Epidermal melanocyte (primary cell): ENCODE measurements at regions not wholly inside any gene's neighbourhood (a gene's known extent, or its start where the extent isn't known, plus 50 kb on each side); places are given as distances from the start of the nearest gene placed in this dataset.
"Not testable (repeated sequence)": the region's sequence is repeated elsewhere in the genome, so short reads cannot be mapped to it uniquely, and the experiment has no call there.

Experiments
- DNase-seq: peaks from one replicate; pipeline ENCODE4 v3.0.0; 2011; ENCODE audit warnings: low spot score; ENCODE audit not compliant: insufficient read length

DNA sequence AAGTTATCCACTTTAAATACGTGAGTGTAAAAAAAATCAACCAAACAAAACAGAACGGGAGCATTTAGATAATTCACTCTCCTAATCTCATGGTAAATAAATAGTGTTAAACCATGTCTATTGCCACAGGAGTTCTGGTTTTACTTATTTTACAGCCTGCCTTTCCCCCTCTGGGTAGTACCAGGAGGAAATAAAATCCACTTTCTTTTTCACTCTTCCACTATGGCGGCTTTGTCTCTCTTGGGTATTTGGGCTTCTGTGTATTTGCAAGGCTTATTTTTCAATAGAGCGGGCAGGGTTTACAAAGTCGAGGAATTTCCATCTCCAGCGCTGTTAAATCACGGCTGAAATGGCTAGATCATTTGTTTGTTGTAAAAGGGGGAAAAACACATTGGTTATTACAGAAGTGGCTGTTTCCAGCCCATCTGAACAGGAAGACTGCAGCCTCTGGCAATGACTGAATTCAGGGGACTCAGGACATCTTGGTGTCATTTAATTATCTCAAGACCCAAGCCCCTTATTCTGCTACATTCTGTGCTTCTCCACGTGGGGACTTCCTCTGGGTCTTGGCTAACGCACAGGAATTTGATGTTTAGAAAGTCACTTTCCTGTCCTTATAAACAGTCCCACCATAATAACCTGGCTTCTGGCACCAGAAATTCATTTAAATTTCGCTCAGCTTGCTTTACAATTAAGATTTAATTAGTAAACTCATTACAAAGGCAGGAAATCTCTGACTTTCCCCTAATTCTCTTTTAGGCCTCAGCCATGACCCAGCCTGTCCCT is 323.9 kb downstream of the GATA3 start:
- DNase-seq, result no peak

GRCh38 chr10:8379906-8380832 is 325.7 kb downstream of the GATA3 start:
- DNase-seq, result no peak

DNA sequence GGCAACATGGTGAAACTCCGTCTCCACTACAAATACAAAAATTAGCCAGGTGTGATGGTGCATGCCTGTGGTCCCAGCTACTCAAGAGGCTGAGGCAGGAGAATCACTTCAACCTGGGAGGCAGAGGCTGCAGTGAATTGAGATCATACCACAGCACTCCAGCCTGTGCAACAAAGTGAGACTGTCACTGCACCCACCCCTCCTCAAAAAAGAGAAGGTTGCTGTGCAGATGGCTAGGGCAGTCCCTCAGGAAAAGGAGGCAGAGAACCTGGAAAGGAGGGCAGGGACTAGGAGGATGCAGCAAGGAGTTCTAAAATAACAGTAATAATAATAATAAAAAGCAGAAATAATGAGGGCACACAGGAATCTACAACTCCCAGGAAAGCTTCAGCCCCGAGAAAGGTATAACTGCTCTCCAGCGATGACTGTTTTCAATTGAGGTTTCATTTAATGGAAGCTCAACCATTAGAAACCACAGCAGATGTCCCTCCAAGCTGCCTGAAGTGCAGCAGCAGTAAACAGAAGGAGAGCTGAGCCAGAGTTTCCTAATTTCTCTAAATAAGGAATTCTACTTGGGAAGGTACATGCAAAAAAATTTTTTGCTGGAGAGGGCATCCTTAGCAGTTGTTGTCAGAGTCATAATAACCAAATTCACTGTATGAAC is 326.5 kb downstream of the GATA3 start:
- no peak for DNase-seq

DNA sequence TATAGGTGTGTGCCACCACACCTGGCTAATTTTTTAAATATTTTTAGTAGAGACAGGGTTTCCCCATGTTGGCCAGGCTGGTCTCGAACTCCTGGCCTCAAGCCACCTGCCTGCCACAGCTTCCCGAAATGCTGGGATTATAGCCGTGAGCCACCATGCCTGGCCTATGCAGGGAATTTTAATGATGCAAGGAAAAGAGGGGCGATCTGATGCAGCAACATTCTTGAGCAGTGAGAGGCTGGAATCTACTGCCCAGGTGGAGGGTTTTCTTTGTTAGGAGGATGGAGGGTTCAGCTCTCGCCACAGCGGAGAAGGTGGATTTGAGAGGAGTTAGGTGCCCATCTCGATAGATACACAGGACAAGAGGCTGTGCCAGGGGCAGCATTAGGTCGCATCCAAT is 332.3 kb downstream of the GATA3 start:
- DNase-seq, result no peak

- no peak for DNase-seq
Observed at GRCh38 chr10:8389630-8390029, 335.1 kb downstream of the GATA3 start.

DNA sequence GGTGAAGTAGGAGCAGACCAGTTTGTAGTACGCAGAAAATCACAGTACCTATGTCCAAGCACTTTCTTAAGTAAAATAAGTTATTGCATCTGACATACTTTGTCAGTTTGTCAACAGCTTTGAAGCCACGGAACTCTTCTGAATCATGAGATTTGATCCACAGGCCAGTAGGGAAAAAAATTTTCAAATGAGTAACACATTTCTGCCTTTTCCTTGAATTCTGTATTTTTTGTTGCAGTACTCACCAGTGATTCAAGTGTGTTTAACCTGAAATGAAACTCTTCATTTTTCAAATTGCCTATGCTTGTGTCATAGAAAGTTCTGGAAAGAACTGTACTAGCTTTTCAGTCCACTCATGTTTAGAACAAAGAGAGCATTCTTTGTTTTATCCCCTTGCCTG is 337.7 kb downstream of the GATA3 start:
- DNase-seq, result no peak

DNA sequence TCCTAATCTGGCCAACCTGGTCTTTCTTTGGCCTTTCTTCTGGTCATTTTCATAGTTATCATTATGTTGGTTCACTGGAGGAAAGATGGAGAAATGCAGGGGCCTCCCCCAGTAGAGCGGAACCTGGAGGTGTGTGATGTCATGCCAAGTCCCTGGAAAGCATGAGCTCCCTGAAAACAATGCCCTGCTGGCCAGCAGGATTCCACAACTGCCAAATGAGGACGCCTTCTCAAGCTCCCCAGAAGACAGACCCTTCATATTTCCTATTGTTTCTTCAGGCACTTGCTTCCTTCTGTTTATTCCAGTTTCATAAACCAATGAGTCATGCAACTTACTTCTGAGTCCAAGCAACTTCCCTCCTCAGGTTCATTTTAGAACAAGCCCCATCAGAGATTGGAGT is 339.0 kb downstream of the GATA3 start:
- DNase-seq, result no peak

DNA sequence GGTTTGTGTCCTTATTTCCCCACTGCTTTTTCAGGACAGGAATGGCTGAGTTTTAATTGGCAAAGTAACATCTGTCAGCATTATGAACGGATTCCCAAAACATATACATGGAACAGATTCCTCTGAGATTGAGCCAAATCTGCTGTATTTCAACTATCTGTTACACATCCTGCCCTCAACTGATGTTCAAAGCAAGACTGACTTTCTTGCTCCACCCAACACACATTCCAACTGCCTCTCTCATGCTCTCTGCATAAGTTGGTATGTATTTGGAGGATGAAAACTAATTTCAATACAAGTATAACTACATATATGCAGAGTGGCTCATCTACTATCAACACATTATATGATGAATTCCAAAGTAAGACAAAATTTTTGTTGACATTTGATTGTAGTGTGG is 342.2 kb downstream of the GATA3 start:
- no peak for DNase-seq

DNA sequence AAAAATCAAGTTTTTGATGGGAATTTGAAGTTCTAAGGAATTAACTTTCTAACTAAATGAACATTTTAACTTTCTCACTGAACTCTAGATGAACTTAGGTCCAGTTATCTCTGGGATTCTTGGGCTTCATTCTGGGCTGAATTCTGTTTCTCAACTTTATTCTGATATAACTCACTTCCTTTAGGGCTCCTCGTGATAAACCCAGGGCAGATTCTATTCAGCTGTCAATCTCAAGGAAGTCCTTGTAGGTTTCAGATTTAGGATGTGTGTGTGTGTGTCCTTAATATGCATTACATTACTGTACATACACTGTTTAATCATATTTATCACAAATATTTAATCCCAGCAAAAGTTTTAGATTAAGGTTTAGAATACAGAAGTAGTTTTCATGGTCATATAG is 344.3 kb downstream of the GATA3 start:
- no peak for DNase-seq

DNA sequence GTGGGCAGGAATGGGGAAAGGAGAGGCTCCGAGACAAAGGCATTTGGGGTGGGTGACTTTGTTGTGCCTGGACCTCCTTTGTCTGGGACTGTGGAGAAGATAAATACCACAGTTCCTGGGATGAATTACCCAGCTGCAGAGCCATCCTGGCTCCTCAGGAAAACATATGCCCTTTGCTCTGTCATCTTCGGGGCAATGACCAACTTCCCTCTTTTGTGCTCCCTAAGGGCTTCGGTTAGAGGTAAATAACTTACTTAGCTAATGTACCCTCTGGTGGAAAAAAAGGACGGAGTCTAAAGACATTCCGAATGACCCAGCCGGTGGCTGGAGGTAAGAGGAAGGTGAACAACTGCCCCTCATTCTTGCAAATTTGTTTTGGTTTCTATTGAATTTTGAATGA is 345.7 kb downstream of the GATA3 start:
- DNase-seq, result no peak

GRCh38 chr10:8400892-8401291 is 346.4 kb downstream of the GATA3 start:
- DNase-seq, result no peak

GRCh38 chr10:8401531-8401930 is 347.0 kb downstream of the GATA3 start:
- DNase-seq, result no peak

DNA sequence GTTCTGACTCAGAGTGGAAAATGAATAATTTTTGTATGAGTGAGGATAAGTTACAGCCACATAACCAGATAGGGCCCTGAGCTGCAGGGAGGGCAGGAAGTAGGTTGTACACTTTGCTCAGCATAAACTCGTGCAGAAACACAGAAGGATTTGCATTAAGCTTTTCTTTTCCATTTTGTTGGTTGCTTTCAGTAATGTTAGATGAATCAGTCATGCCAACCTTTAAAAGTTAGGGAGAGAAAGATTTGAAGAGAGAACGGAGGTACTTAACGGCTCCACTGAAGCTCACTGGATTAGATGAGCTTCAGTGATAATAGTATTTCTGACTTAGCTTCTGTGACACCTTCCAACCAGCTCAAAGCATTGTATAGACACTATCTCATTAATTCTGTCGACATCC is 348.1 kb downstream of the GATA3 start:
- no peak for DNase-seq

GRCh38 chr10:8403711-8404371 is 349.4 kb downstream of the GATA3 start:
- DNase-seq, result no peak

- DNase-seq, result no peak
Observed at GRCh38 chr10:8404721-8405120, 350.2 kb downstream of the GATA3 start.

GRCh38 chr10:8405596-8405995 is 351.1 kb downstream of the GATA3 start:
- DNase-seq, result no peak

DNA sequence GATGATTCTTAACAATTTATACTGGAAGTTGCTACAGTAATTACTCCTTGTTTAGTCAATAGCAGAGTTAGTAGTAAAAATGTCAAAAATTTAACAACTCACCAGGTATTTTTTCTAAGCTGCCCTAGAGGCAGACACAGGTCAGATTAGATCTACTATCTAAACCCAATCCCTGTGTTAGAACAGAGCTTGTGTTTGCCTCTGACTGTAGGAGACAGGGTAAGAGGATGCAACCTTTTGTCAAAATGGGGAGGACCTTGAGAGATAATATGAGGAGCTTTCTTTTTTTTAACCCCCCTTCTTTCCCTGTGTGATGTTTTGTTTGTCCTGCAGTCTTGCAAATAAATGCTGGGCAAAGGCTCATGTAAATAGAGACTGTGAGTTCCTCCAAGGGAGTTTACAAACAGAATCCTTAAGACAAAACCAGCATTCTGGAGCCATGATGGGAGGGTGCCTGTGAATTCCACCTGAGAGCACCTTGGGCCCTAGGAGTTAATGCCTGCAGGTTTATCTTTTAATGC is 353.1 kb downstream of the GATA3 start:
- no peak for DNase-seq

DNA sequence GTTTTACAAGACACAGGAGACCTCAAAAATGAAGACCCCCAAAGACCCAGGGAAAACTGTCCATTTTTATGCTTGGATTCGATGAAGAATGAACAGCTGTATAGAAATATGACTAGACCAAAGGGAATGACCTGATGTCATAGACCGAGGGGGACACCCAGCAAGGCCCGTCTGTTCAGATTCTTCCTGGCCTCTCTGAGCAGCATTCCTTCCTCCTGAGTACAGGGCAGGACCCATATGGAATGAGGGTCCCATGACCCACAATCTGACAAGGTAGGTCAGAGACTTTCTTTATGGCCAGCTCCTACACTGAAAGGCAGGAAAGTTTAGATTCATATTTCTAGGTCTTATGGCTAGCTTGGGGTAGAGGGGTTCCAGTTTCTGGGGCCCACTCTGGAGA is 356.0 kb downstream of the GATA3 start:
- DNase-seq, result no peak

GRCh38 chr10:8412541-8412940 is 358.1 kb downstream of the GATA3 start:
- DNase-seq, result no peak

GRCh38 chr10:8415029-8415428 is 360.5 kb downstream of the GATA3 start:
- not testable (repeated sequence) for DNase-seq

DNA sequence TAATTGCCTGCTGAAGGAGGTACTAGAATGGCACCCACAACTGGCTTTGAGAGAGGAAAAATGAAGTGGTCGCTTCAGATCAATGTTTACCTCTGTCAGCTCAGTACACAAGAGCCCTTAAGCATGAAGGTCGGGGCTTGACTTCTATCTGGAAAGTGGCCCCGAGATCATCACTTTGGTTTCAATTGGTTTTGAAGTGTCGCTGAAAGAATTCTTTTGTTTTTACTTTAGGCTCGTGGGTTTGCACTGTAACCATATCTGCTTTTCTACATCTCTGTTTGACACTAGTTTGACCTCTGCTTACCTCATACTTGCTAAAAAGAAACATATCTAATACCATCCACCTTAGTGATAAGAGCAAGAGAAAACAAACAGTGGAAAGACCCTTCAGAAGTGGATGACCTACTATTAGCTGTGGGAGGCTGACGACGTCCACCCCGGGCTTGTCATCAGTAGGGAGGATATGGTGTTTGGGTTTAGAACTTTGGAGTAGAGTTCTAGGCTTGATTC is 361.8 kb downstream of the GATA3 start:
- DNase-seq, result no peak
